Mucosa of rectum (tissue), 2 donors: ENCODE measurements at regions not wholly inside any gene's neighbourhood (a gene's known extent, or its start where the extent isn't known, plus 50 kb on each side); places are given as distances from the start of the nearest gene placed in this dataset.

Experiments used
- H3K27ac ChIP-seq, 2 donors: one replicate each; pipeline ENCODE4 v1.7.0; 2013; ENCODE audit warnings: inconsistent platforms in 2 of 2, low read depth in 2 of 2, low read length in 2 of 2
- H3K27me3 ChIP-seq, 2 donors: one replicate each; pipeline ENCODE4 v1.7.0; 2013; ENCODE audit warnings: low read length in 2 of 2; ENCODE audit not compliant: control insufficient read depth in 2 of 2, insufficient read depth in 2 of 2
- H3K36me3 ChIP-seq, 2 donors: one replicate each; pipeline ENCODE4 v1.7.0; 2013; ENCODE audit warnings: low read length in 2 of 2; ENCODE audit not compliant: control insufficient read depth in 2 of 2, insufficient read depth in 2 of 2
- H3K4me1 ChIP-seq, 2 donors: one replicate each; pipeline ENCODE4 v1.7.0; 2013; ENCODE audit warnings: low read length in 2 of 2, mild to moderate bottlenecking in 1 of 2; ENCODE audit not compliant: control insufficient read depth in 2 of 2, insufficient read depth in 2 of 2
- H3K4me3 ChIP-seq, 2 donors: one replicate each; pipeline ENCODE4 v1.7.0; 2013; ENCODE audit warnings: low read length in 2 of 2
- H3K9ac ChIP-seq, 2 donors: one replicate each; pipeline ENCODE4 v1.7.0; 2013; ENCODE audit warnings: low read length in 2 of 2, low read depth in 1 of 2, mild to moderate bottlenecking in 1 of 2
- H3K9me3 ChIP-seq, 2 donors: one replicate each; pipeline ENCODE4 v1.7.0; 2013; ENCODE audit warnings: low read length in 2 of 2; ENCODE audit not compliant: control insufficient read depth in 2 of 2
- donor health status: healthy.
- donor health status: Normal muscosa, but diverticular disease.

GRCh38 chr15:66647358-66647757 is 54.7 kb upstream of the SMAD6 start:
- no peak overlapping the region for H3K27ac ChIP-seq
- no peaks in the 10 kb centered on the region for H3K4me1 ChIP-seq
- no peaks in the 10 kb centered on the region for H3K36me3 ChIP-seq
- H3K4me3 ChIP-seq = no peak overlapping the region
- no peaks in the 10 kb centered on the region for H3K9me3 ChIP-seq
- no peaks in the 10 kb centered on the region for H3K27me3 ChIP-seq
- H3K9ac ChIP-seq = no peak overlapping the region

GRCh38 chr15:66648588-66648987 is 53.4 kb upstream of the SMAD6 start:
- H3K4me1 ChIP-seq = no peaks in the 10 kb centered on the region
- H3K4me3 ChIP-seq = no peak overlapping the region
- no peaks in the 10 kb centered on the region for H3K9me3 ChIP-seq
- H3K27ac ChIP-seq = no peak overlapping the region
- no peak overlapping the region for H3K9ac ChIP-seq
- no peaks in the 10 kb centered on the region for H3K36me3 ChIP-seq
- no peaks in the 10 kb centered on the region for H3K27me3 ChIP-seq

- H3K9ac ChIP-seq = no peak overlapping the region
- no peaks in the 10 kb centered on the region for H3K27me3 ChIP-seq
- no peaks in the 10 kb centered on the region for H3K9me3 ChIP-seq
- no peak overlapping the region for H3K27ac ChIP-seq
- no peak overlapping the region for H3K4me3 ChIP-seq
- H3K4me1 ChIP-seq = no peaks in the 10 kb centered on the region
- no peaks in the 10 kb centered on the region for H3K36me3 ChIP-seq
These were observed 52.6 kb upstream of the SMAD6 start for GRCh38 chr15:66649235-66649984.

DNA sequence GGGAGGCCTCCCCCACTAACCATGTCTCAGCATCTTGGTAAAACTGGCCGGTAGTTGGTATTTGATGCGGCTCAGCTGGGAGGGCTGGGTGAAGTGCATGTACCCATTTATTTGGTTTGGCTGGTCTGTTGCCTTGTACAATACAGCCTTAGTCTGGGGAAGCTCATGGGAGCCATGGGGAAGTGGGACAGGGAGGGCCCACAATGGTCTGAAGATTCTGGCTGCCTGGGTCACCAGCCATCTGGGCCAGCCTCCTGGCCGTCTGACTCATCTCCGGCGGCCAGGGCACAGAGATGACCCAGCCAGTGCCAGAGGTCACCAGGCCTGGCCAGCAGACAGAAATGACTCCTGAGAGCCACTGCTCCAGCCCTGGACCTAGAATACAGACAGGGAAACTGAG is 51.6 kb upstream of the SMAD6 start:
- no peaks in the 10 kb centered on the region for H3K9me3 ChIP-seq
- no peaks in the 10 kb centered on the region for H3K4me1 ChIP-seq
- no peak overlapping the region for H3K9ac ChIP-seq
- no peaks in the 10 kb centered on the region for H3K36me3 ChIP-seq
- H3K27me3 ChIP-seq = no peaks in the 10 kb centered on the region
- no peak overlapping the region for H3K4me3 ChIP-seq
- no peak overlapping the region for H3K27ac ChIP-seq

GRCh38 chr15:66651198-66651597 is 50.8 kb upstream of the SMAD6 start:
- Histone ChIP-seq H3K27me3 (no peaks in the 10 kb centered on the region), H3K27ac (no peak overlapping the region), H3K4me3 (no peak overlapping the region), H3K4me1 (no peaks in the 10 kb centered on the region), H3K36me3 (no peaks in the 10 kb centered on the region), H3K9ac (no peak overlapping the region), H3K9me3 (no peaks in the 10 kb centered on the region)

GRCh38 chr15:66651913-66652642 is 50.0 kb upstream of the SMAD6 start:
- Histone ChIP-seq H3K4me1 (no peaks in the 10 kb centered on the region), H3K4me3 (no peak overlapping the region), H3K36me3 (no peaks in the 10 kb centered on the region), H3K27me3 (peaks cover 0 to 1% of the 10 kb centered on the region in 2 donors), H3K9ac (no peak overlapping the region), H3K9me3 (no peaks in the 10 kb centered on the region), H3K27ac (no peak overlapping the region)
